Osteocyte (in vitro differentiated cells): ENCODE measurements at regions not wholly inside any gene's neighbourhood (a gene's known extent, or its start where the extent isn't known, plus 50 kb on each side); places are given as distances from the start of the nearest gene placed in this dataset.

ENCODE experiments used
- DNase-seq: peaks from one replicate; pipeline ENCODE4 v3.0.0; 2021; ENCODE audit warnings: mixed read lengths; ENCODE audit not compliant: unreplicated experiment; ENCODE audit errors: extremely low spot score
- H3K27ac Mint-ChIP-seq: one replicate; pipeline ENCODE4 v1.8.0; 2021; ENCODE audit warnings: mild to moderate bottlenecking, mixed read lengths; ENCODE audit not compliant: unreplicated experiment
- H3K27me3 Mint-ChIP-seq: one replicate; pipeline ENCODE4 v1.8.0; 2021; ENCODE audit warnings: mixed read lengths; ENCODE audit not compliant: unreplicated experiment
- H3K36me3 Mint-ChIP-seq: one replicate; pipeline ENCODE4 v1.8.0; 2021; ENCODE audit warnings: mixed read lengths; ENCODE audit not compliant: unreplicated experiment
- H3K4me1 Mint-ChIP-seq: one replicate; pipeline ENCODE4 v1.8.0; 2021; ENCODE audit warnings: mixed read lengths; ENCODE audit not compliant: unreplicated experiment
- H3K4me3 Mint-ChIP-seq: one replicate; pipeline ENCODE4 v1.8.0; 2021; ENCODE audit warnings: mild to moderate bottlenecking, moderate library complexity, mixed read lengths; ENCODE audit not compliant: unreplicated experiment
- H3K9me3 Mint-ChIP-seq: one replicate; pipeline ENCODE4 v1.8.0; 2021; ENCODE audit warnings: mixed read lengths; ENCODE audit not compliant: unreplicated experiment
- TF ChIP-seq, protein P1 (sequence below): fragments of 200-600 bp; sonication (generic); IDR thresholded peaks from 2 replicates; pipeline ENCODE4 v1.5.0; 2021; ENCODE audit warnings: antibody characterized with exemption, mild to moderate bottlenecking, moderate library complexity

DNA sequence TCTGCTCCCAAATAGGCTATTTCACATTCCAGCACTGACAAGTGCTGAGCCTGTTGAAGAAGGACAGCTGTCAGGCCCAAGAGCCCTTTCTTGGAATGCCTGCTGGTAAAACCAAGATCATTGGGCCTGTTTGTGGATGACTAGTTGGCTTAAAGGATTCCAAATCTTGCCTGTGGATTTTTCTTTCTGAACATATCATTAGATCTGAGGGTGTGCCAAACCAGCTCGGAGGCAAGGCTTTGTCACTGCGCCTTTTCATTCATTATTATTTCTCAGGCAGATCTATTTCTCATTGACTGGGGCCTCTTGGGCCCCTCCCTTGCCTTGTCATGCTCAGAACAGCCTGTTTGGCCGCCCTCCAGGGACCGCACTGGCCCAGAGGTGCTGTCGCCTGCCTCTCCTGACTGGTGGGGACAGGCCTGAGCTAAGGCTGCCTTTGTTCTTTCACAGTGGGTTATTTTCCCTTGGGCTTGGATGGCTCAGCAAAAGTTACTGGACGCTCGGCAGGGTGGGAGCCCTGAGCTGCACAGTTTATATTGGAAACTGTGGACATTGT, 222.7 kb upstream of the SESN3 start:
- Mint-ChIP-seq H3K4me1 (no peaks in the 10 kb centered on the region), H3K9me3 (no peaks in the 10 kb centered on the region), H3K27me3 (peaks cover 2% of the 10 kb centered on the region), H3K27ac (no peak overlapping the region), H3K4me3 (no peak overlapping the region), H3K36me3 (no peaks in the 10 kb centered on the region)
- no peak for DNase-seq
- TF ChIP-seq, protein P1, sequence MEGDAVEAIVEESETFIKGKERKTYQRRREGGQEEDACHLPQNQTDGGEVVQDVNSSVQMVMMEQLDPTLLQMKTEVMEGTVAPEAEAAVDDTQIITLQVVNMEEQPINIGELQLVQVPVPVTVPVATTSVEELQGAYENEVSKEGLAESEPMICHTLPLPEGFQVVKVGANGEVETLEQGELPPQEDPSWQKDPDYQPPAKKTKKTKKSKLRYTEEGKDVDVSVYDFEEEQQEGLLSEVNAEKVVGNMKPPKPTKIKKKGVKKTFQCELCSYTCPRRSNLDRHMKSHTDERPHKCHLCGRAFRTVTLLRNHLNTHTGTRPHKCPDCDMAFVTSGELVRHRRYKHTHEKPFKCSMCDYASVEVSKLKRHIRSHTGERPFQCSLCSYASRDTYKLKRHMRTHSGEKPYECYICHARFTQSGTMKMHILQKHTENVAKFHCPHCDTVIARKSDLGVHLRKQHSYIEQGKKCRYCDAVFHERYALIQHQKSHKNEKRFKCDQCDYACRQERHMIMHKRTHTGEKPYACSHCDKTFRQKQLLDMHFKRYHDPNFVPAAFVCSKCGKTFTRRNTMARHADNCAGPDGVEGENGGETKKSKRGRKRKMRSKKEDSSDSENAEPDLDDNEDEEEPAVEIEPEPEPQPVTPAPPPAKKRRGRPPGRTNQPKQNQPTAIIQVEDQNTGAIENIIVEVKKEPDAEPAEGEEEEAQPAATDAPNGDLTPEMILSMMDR = no peak

DNA sequence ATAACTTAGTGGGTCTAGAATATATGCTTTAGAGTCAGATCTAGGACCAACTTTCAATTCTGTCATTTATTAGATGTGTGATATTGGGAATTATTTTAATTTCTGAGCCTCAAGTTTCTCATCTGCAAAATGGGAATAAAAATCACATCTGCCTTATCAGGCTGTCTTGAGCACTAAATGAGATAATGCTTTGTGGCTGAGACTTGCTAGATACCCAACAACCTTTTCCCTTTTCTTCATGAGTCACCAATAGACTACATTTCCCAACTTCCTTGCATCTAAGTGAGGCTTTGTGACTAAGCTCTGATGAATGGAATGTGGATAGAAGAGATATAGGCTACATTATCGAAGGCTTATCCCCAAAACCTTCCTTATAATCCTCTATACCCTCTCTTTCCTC, 220.7 kb upstream of the SESN3 start:
- TF ChIP-seq, protein P1 = no peak
- DNase-seq = no peak
- no peak overlapping the region for H3K4me3 Mint-ChIP-seq
- H3K36me3 Mint-ChIP-seq = no peaks in the 10 kb centered on the region
- H3K27ac Mint-ChIP-seq = no peak overlapping the region
- no peaks in the 10 kb centered on the region for H3K9me3 Mint-ChIP-seq
- no peaks in the 10 kb centered on the region for H3K4me1 Mint-ChIP-seq
- H3K27me3 Mint-ChIP-seq = peaks cover 2% of the 10 kb centered on the region

DNA sequence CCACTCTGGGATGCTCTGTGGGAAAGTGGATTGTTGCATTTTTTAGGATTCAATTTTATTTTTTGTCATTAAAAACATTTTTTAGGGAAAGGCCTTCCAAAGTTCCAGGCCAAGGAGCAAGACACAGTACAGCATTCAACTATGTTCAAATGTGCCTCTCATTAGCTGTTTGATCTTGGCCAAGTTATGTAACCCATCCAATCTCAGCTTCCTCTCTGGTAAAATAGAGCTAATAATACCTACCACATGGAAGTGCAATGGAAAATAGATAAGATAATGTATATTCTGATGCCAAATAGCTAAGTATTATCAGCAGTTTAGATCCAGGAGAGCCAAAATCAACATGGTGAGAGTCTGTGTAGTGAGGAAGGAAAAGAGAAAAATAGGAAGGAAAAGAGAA, 220.3 kb upstream of the SESN3 start:
- no peak overlapping the region for H3K27ac Mint-ChIP-seq
- DNase-seq = no peak
- H3K4me3 Mint-ChIP-seq = no peak overlapping the region
- no peaks in the 10 kb centered on the region for H3K36me3 Mint-ChIP-seq
- H3K9me3 Mint-ChIP-seq = no peaks in the 10 kb centered on the region
- H3K27me3 Mint-ChIP-seq = peaks cover 2% of the 10 kb centered on the region
- TF ChIP-seq, protein P1 = no peak
- no peaks in the 10 kb centered on the region for H3K4me1 Mint-ChIP-seq

DNA sequence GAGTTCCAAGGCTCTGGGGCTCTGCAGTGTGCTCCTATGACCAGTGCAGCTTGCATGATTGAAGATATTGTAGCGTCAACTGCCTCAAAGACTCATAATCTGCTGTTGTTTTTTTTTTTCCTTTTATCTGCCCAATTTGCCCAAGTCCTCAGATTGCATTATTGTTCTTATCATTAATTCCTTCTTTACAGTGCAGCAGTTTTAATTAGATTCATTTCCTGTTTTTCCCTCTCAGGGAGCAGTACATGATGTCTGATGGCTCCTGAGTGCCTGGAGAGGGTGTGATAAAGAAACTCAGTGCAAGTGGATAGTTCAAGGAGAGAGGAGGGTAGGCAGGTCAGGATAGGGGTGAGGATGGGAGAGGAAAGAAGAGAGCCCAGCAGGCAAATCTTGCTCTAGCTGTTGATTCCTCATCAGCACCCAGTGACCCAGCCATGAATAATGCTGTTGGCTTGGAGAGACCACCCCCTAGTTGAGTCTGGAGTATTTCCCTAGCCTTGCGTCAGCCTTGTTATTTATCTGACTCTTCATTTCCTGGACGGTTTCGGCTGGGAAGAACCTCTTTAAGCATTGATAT, 219.6 kb upstream of the SESN3 start:
- Mint-ChIP-seq H3K27ac (no peak overlapping the region), H3K4me1 (no peaks in the 10 kb centered on the region), H3K36me3 (no peaks in the 10 kb centered on the region), H3K9me3 (no peaks in the 10 kb centered on the region), H3K27me3 (peaks cover 2% of the 10 kb centered on the region), H3K4me3 (no peak overlapping the region)
- no peak for DNase-seq
- TF ChIP-seq, protein P1 = no peak

DNA sequence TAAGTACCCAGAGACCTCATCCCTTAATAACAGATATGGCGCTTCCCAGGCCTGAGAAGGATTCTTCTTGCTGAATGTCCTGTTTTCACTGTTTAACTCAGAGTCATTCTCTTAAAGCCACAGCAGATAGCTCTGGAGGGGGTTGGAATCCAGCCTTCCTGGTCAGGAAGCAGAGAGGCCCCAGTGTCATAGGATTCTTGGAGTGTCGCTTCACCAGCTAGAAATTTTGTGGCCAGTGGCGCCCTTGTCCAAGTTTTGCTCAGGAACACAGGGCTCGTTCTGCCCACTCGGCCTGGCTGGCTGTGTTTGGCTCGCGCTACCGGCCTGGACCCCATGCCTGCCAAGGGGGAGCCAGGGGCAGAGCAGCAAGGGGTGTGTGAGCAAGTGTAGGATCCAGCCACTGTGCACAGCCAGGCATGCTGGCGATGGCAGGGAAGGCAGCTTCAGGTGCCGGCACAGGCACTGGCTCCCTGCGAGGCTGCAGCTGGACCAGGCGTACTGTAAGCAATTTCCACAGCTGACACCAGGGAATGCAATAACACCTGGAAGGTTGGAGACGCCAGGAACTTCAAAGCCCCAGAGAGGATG, 214.8 kb upstream of the SESN3 start:
- no peaks in the 10 kb centered on the region for H3K9me3 Mint-ChIP-seq
- no peaks in the 10 kb centered on the region for H3K36me3 Mint-ChIP-seq
- no peak for DNase-seq
- TF ChIP-seq, protein P1 = no peak
- no peak overlapping the region for H3K4me3 Mint-ChIP-seq
- no peaks in the 10 kb centered on the region for H3K4me1 Mint-ChIP-seq
- no peaks in the 10 kb centered on the region for H3K27me3 Mint-ChIP-seq
- H3K27ac Mint-ChIP-seq = no peak overlapping the region
